Caco-2 (cell line): ENCODE measurements at regions not wholly inside any gene's neighbourhood (a gene's known extent, or its start where the extent isn't known, plus 50 kb on each side); places are given as distances from the start of the nearest gene placed in this dataset.

Source experiments
- BruUV-seq: library from RNA; stranded (reverse); fragments of 400-500 nt; replicated peaks from 2 replicates; lab custom pipeline; 2021; lab: Mats Ljungman, UMichigan
- CTCF ChIA-PET: fragments of 300-600 bp; sonication (Branson Sonifier 250); formaldehyde crosslinking; loops from one replicate; lab custom pipeline; 2022; ENCODE audit warnings: antibody characterized with exemption; lab: Charles Lee
- POLR2A ChIA-PET: fragments of 300-600 bp; sonication (Branson Sonifier 250); formaldehyde crosslinking; loops from one replicate; lab custom pipeline; 2022; ENCODE audit warnings: antibody characterized with exemption; lab: Charles Lee
- DNase-seq, 2 experiments: peaks; one replicate each; pipeline versions ENCODE4 v3.0.0 to v3.0.0-alpha.2; 2020 to 2022
- H3K27me3 ChIP-seq: replicated peaks from 2 replicates; pipeline ENCODE4 v1.6.0; 2011; ENCODE audit warnings: low read length; ENCODE audit not compliant: control insufficient read depth, insufficient read depth
- H3K36me3 ChIP-seq: 2 replicates; pipeline ENCODE4 v1.5.1; 2011; ENCODE audit warnings: low read length; ENCODE audit not compliant: control insufficient read depth, insufficient read depth
- H3K4me1 ChIP-seq: fragments of 250-450 bp; sonication (Bioruptor Pico); 2 replicates; pipeline ENCODE4 v1.5.1; 2020; ENCODE audit warnings: mild to moderate bottlenecking
- H3K4me3 ChIP-seq: 2 replicates; pipeline ENCODE4 v1.5.1; 2011; ENCODE audit warnings: low read depth, mild to moderate bottlenecking, control low read depth, low read length
- H3K9me3 ChIP-seq: fragments of 250-450 bp; sonication (Bioruptor Pico); 2 replicates; pipeline ENCODE4 v1.5.1; 2020; ENCODE audit warnings: mild to moderate bottlenecking, moderate library complexity
- H3K27ac Mint-ChIP-seq: one replicate; pipeline ENCODE4 v1.8.0; 2022; ENCODE audit warnings: mixed read lengths; ENCODE audit not compliant: unreplicated experiment
- H3K27me3 Mint-ChIP-seq: one replicate; pipeline ENCODE4 v1.8.0; 2022; ENCODE audit warnings: mixed read lengths; ENCODE audit not compliant: insufficient read depth, unreplicated experiment
- H3K36me3 Mint-ChIP-seq: one replicate; pipeline ENCODE4 v1.8.0; 2022; ENCODE audit warnings: mild to moderate bottlenecking, mixed read lengths; ENCODE audit not compliant: insufficient read depth, unreplicated experiment
- H3K4me1 Mint-ChIP-seq: one replicate; pipeline ENCODE4 v1.8.0; 2022; ENCODE audit warnings: low read depth, mixed read lengths; ENCODE audit not compliant: unreplicated experiment
- H3K4me3 Mint-ChIP-seq: one replicate; pipeline ENCODE4 v1.8.0; 2022; ENCODE audit warnings: mild to moderate bottlenecking, moderate library complexity, mixed read lengths; ENCODE audit not compliant: unreplicated experiment
- H3K9me3 Mint-ChIP-seq: one replicate; pipeline ENCODE4 v1.8.0; 2022; ENCODE audit warnings: mixed read lengths; ENCODE audit not compliant: unreplicated experiment
- CTCF ChIP-seq, 2 experiments: fragments of 200-600 bp in 1 of 2; IDR thresholded peaks; 1 replicate in 1 of 2; 2 replicates in 1 of 2; pipeline versions ENCODE4 v1.5.1 to v1.8.0; 2011 to 2022; ENCODE audit warnings: antibody characterized with exemption in 1 of 2, control low read depth in 1 of 2, inconsistent platforms in 1 of 2, low read depth in 1 of 2, low read length in 1 of 2, mild to moderate bottlenecking in 1 of 2, moderate library complexity in 1 of 2; ENCODE audit not compliant: insufficient read depth in 1 of 2, severe bottlenecking in 1 of 2, unreplicated experiment in 1 of 2
- intact Hi-C: fragments of 100-400 bp; cut with micrococcal nuclease; formaldehyde crosslinking; loops from one replicate; pipeline ENCODE4 v1.10.0; 2022; ENCODE audit not compliant: unreplicated experiment

GRCh38 chr18:35917043-35917442 is 55.4 kb upstream of the RMP24 start:
- POLR2A ChIA-PET: no interaction called here
- intact Hi-C loops: no loop called here
- no TSS peak for BruUV-seq

GRCh38 chr18:35918564-35918963 is 53.9 kb upstream of the RMP24 start:
- ChIA-PET CTCF (no interaction called here), POLR2A (no interaction called here)
- Histone ChIP-seq H3K36me3 (no peaks in the 10 kb centered on the region), H3K4me1 (no peaks in the 10 kb centered on the region), H3K27me3 (no peaks in the 10 kb centered on the region), H3K9me3 (no peaks in the 10 kb centered on the region), H3K4me3 (no peak overlapping the region)
- Mint-ChIP-seq H3K4me1 (no peaks in the 10 kb centered on the region), H3K4me3 (no peak overlapping the region), H3K27me3 (peaks cover 6% of the 10 kb centered on the region), H3K9me3 (no peaks in the 10 kb centered on the region), H3K36me3 (no peaks in the 10 kb centered on the region), H3K27ac (no peak overlapping the region)
- intact Hi-C loops: no loop called here
- no peak for DNase-seq
- TF ChIP-seq CTCF (IDR thresholded peaks at IDR 0.05; ENCODE audit: insufficient read depth in 1 of 2, low read depth in 1 of 2, low read length in 1 of 2, severe bottlenecking in 1 of 2, unreplicated experiment in 1 of 2): no peak
- BruUV-seq: no TSS peak

More at GRCh38 chr18:35917043-35917442, 55.4 kb upstream of the RMP24 start:
- no peak for DNase-seq
- Histone ChIP-seq H3K4me3 (no peak overlapping the region), H3K4me1 (no peaks in the 10 kb centered on the region), H3K36me3 (no peaks in the 10 kb centered on the region), H3K27me3 (no peaks in the 10 kb centered on the region), H3K9me3 (no peaks in the 10 kb centered on the region)
- Mint-ChIP-seq H3K4me3 (no peak overlapping the region), H3K4me1 (no peaks in the 10 kb centered on the region), H3K27ac (no peak overlapping the region), H3K9me3 (no peaks in the 10 kb centered on the region), H3K27me3 (peaks cover 14% of the 10 kb centered on the region), H3K36me3 (no peaks in the 10 kb centered on the region)
- peak in 1 of 2 experiments; percentile 16 for TF ChIP-seq CTCF (IDR thresholded peaks at IDR 0.05; ENCODE audit: insufficient read depth in 1 of 2, low read depth in 1 of 2, low read length in 1 of 2, severe bottlenecking in 1 of 2, unreplicated experiment in 1 of 2)
- CTCF ChIA-PET: no interaction called here

DNA sequence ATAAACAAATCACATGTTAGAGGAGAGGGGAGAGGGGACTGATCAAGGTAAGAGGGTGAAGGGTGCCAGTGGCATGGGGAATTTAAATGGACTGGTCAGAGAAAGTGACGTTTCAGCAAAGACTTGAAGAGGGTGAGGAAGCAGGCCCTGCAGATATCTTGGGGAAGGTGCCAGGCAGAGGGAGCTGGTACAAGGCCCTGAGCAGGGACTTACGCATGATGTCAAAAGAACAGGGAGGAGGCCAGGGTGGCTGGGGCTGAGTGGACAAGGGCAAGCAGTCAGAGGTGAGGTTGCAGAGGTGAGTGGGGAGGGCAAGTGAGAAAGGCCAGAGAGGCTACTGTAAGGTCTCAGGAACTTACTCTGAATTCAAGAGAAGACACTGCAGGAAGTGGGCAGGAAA is 53.3 kb upstream of the RMP24 start:
- Mint-ChIP-seq H3K9me3 (no peaks in the 10 kb centered on the region), H3K4me3 (no peak overlapping the region), H3K4me1 (no peaks in the 10 kb centered on the region), H3K36me3 (no peaks in the 10 kb centered on the region), H3K27me3 (peaks cover 6% of the 10 kb centered on the region), H3K27ac (no peak overlapping the region)
- no peak for TF ChIP-seq CTCF (IDR thresholded peaks at IDR 0.05; ENCODE audit: insufficient read depth in 1 of 2, low read depth in 1 of 2, low read length in 1 of 2, severe bottlenecking in 1 of 2, unreplicated experiment in 1 of 2)
- H3K36me3 ChIP-seq: no peaks in the 10 kb centered on the region
- H3K9me3 ChIP-seq: no peaks in the 10 kb centered on the region
- ChIA-PET POLR2A (no interaction called here), CTCF (no interaction called here)
- intact Hi-C loops: no loop called here
- no peaks in the 10 kb centered on the region for H3K27me3 ChIP-seq
- H3K4me1 ChIP-seq: no peaks in the 10 kb centered on the region
- BruUV-seq: no TSS peak
- no peak overlapping the region for H3K4me3 ChIP-seq
- no peak for DNase-seq
